ENCODE measurements at regions not wholly inside any gene's neighbourhood (a gene's known extent, or its start where the extent isn't known, plus 50 kb on each side); places are given as distances from the start of the nearest gene placed in this dataset.

DNA sequence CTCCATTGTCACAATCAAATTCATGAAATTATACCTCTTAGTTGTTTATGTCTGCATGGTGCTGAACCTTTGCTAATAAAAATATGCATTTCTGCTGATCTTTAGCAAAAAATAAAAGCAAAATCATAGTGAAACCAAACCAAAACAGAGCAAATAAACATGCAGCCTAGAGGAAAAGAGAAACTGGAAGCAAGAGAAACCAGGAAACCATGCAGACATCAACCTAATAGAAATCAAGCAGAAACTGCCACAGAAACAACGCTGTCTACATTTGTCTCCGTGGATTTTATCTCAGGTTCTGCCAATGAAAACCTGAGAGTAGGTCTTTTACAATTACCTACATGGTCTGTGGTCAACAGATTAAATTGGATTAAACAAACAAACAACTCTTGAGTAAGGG is 173.7 kb downstream of the SYT10 start:
- H3K9me3 ChIP-seq (ENCODE audit: severe bottlenecking) = no peaks in the 10 kb centered on the region
- DNase-seq = no peak
- TF ChIP-seq, protein P1, sequence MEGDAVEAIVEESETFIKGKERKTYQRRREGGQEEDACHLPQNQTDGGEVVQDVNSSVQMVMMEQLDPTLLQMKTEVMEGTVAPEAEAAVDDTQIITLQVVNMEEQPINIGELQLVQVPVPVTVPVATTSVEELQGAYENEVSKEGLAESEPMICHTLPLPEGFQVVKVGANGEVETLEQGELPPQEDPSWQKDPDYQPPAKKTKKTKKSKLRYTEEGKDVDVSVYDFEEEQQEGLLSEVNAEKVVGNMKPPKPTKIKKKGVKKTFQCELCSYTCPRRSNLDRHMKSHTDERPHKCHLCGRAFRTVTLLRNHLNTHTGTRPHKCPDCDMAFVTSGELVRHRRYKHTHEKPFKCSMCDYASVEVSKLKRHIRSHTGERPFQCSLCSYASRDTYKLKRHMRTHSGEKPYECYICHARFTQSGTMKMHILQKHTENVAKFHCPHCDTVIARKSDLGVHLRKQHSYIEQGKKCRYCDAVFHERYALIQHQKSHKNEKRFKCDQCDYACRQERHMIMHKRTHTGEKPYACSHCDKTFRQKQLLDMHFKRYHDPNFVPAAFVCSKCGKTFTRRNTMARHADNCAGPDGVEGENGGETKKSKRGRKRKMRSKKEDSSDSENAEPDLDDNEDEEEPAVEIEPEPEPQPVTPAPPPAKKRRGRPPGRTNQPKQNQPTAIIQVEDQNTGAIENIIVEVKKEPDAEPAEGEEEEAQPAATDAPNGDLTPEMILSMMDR (IDR thresholded peaks at IDR 0.05; ENCODE audit: low read depth, low read length) = no peak
- H3K4me3 ChIP-seq (ENCODE audit: low read depth, low read length) = no peak overlapping the region
- peaks cover 16% of the 10 kb centered on the region for H3K27me3 ChIP-seq (ENCODE audit: insufficient read depth, low read depth, severe bottlenecking)
- no peaks in the 10 kb centered on the region for H3K36me3 ChIP-seq
- H3K27ac ChIP-seq = no peak overlapping the region

DNA sequence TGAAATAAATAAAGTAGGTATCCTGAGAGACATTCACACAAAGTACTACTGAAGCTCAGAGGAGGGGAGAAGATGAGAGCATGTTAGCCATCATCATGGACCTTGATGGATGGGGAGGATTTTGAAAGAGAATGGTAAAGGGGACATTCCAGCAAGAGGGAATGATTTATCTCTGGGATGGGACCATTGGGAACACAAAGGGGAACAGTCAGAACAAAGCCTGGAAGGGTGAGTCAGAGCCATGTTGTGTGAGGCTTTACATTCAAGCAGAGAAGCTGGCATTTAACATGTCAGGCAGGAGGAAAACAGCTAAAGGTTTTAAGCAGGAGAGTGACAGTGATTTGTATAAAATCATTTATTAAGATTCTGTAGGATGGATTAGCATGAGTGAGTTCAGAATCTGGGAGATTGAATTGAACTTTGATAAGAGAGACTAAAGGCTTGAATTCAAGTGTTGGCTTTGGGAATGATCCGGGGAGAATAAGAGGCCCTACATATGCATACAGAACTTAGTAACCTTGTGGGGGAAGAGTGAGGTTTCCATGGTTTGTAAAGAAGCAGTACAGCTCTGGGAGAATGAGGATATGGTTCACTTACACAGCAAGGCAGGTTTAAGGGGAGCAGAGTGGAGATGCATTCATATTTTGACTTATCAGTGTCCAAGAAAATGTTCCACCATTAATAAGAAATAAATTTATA is 174.4 kb downstream of the SYT10 start:
- H3K27me3 ChIP-seq (ENCODE audit: insufficient read depth, low read depth, severe bottlenecking) = peaks cover 16% of the 10 kb centered on the region
- DNase-seq = no peak
- H3K36me3 ChIP-seq = no peaks in the 10 kb centered on the region
- TF ChIP-seq, protein P1 (IDR thresholded peaks at IDR 0.05; ENCODE audit: low read depth, low read length) = no peak
- H3K9me3 ChIP-seq (ENCODE audit: severe bottlenecking) = no peaks in the 10 kb centered on the region
- no peak overlapping the region for H3K27ac ChIP-seq
- H3K4me3 ChIP-seq (ENCODE audit: low read depth, low read length) = no peak overlapping the region

DNA sequence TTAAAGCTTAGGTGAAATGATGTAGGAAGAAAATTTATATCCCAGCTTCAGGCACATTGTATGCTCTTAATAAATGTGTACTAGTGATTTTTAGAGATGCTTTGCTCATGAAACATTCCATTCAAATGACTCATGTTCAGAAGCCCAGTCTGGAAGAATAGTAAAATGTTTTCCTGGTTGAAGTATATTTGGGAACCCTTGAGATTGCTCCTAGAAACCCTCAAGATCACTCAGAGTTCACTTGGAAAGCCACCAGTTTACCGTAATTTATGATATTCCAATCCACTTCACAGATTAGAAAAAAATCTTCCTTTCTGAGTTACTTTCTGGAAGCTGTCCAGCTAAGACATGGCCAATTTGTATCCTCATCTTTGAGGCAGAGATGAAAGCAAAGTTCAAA is 186.4 kb downstream of the SYT10 start:
- no peak for DNase-seq

DNA sequence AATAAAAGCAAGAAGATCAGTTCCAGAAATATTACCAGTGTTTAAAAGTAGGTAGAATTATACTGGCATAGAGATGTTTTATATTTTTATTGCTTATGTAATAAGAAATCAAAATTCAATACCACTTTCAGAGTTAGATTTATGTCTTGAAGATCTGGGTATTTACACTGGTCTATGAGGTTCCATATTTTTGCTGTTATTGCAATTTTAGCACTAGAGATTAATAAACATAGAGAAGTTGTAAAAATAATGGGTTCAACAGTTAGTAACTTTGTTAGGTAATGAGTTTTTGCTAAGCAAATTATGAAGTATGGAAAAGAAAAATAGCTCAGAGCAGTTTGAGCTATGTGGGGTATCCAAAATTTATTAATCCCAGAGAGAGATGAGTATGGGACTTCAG is 188.1 kb downstream of the SYT10 start:
- H3K27ac ChIP-seq = no peak overlapping the region
- no peak overlapping the region for H3K4me3 ChIP-seq (ENCODE audit: low read depth, low read length)
- H3K9me3 ChIP-seq (ENCODE audit: severe bottlenecking) = no peaks in the 10 kb centered on the region
- DNase-seq = no peak
- H3K36me3 ChIP-seq = no peaks in the 10 kb centered on the region
- TF ChIP-seq, protein P1 (IDR thresholded peaks at IDR 0.05; ENCODE audit: low read depth, low read length) = no peak
- peaks cover 47% of the 10 kb centered on the region for H3K27me3 ChIP-seq (ENCODE audit: insufficient read depth, low read depth, severe bottlenecking)

More for the DNA sequence above, 186.4 kb downstream of the SYT10 start:
- Histone ChIP-seq H3K9me3 (ENCODE audit: severe bottlenecking) (no peaks in the 10 kb centered on the region), H3K27me3 (ENCODE audit: insufficient read depth, low read depth, severe bottlenecking) (peaks cover 47% of the 10 kb centered on the region), H3K36me3 (no peaks in the 10 kb centered on the region), H3K4me3 (ENCODE audit: low read depth, low read length) (no peak overlapping the region), H3K27ac (no peak overlapping the region)
- TF ChIP-seq, protein P1 (IDR thresholded peaks at IDR 0.05; ENCODE audit: low read depth, low read length) = no peak

DNA sequence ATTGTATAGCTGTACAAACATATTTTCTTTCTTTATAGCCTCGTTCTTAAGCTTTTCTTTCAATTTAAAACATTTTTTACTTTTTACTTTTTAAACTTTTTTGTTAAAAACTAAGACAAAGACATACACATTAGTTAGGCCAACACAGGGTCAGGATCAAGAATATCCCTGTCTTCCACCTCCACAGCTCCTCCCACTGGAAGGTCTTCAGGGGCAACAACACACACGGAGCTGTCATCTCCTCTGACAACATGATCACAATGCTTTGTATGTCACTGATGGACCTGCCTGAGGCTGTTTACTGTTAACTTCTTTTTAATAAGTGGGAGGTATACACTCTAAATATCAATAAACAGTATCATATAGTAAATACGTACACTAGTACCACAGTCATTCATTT is 191.3 kb downstream of the SYT10 start:
- TF ChIP-seq, protein P1 (IDR thresholded peaks at IDR 0.05; ENCODE audit: low read depth, low read length) = no peak

DNA sequence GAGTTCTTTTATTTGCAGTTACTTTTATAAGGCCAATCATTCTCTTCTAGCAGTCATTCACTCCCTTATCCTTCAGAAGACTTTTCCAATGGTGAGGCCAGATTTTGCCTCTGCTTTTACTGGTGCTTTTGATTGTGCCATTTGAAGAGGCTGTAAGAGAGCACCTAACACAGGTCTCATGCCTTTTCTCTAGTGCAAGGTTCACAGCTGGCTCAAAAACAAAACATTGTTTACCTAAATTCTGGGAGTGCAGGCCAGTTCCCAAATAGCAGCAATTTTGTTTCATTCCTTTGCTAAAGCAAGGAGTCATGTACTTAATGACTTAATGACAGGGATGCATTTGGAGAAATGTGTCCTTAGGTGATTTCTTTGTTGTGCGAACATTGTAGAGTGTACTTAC is 192.0 kb downstream of the SYT10 start:
- Histone ChIP-seq H3K36me3 (no peaks in the 10 kb centered on the region), H3K27ac (no peak overlapping the region), H3K4me3 (ENCODE audit: low read depth, low read length) (no peak overlapping the region), H3K9me3 (ENCODE audit: severe bottlenecking) (no peaks in the 10 kb centered on the region), H3K27me3 (ENCODE audit: insufficient read depth, low read depth, severe bottlenecking) (peaks cover 28% of the 10 kb centered on the region)
- no peak for DNase-seq
- TF ChIP-seq, protein P1 (IDR thresholded peaks at IDR 0.05; ENCODE audit: low read depth, low read length) = no peak

More for the DNA sequence above, 191.3 kb downstream of the SYT10 start:
- peaks cover 34% of the 10 kb centered on the region for H3K27me3 ChIP-seq (ENCODE audit: insufficient read depth, low read depth, severe bottlenecking)
- H3K9me3 ChIP-seq (ENCODE audit: severe bottlenecking) = no peaks in the 10 kb centered on the region
- DNase-seq = no peak
- H3K4me3 ChIP-seq (ENCODE audit: low read depth, low read length) = no peak overlapping the region
- no peak overlapping the region for H3K27ac ChIP-seq
- H3K36me3 ChIP-seq = no peaks in the 10 kb centered on the region

Measured in WERI-Rb-1 (cell line).